Retinal pigment epithelial cell (primary cell): ENCODE measurements at regions not wholly inside any gene's neighbourhood (a gene's known extent, or its start where the extent isn't known, plus 50 kb on each side); places are given as distances from the start of the nearest gene placed in this dataset.

Experiments used
- DNase-seq: peaks from one replicate; pipeline ENCODE4 v3.0.0-alpha.2; 2010; ENCODE audit warnings: low read depth
- H3K4me3 ChIP-seq: 2 replicates; pipeline ENCODE4 v1.5.1; 2011; ENCODE audit warnings: mild to moderate bottlenecking, low read length, control low read depth, moderate library complexity
- TF ChIP-seq, protein P1 (sequence below): conservative IDR thresholded peaks from 2 replicates; pipeline ENCODE4 v1.5.1; 2011; ENCODE audit warnings: low read depth, low read length, control low read depth, inconsistent platforms

DNA sequence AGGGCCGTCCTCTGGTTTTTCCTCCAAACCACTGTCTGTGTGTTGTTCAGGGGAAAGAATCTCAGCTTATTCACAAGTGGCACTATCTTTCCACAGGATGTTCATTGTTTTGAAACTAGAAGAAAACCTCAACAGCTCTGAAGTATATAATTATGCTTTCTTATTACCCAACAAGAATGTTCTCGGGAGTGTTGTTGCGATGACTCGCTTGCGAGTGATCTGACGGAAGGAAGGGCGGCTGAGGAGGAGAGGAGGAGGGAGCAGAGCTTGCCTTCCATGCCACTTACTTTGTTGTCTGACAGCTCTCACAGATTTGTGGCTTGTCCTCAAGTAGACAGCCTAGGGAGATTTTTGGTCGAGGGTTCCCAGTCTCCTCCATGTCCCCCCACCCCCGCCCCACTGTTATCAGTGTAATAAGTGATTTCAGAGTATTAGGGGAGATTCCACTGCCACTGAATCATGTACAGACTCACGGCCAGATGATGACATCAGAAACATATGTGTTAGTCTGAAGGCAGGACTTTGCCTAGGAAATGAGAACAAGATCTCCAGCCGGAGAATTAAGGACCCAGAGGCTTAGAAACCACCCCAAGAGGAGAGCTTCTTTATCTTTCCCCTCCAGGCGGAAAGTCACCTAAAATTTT, 80.7 kb upstream of the CCN6 start:
- peak; percentile 75 for DNase-seq
- peak overlapping the region; percentile 19 for H3K4me3 ChIP-seq
- TF ChIP-seq, protein P1, sequence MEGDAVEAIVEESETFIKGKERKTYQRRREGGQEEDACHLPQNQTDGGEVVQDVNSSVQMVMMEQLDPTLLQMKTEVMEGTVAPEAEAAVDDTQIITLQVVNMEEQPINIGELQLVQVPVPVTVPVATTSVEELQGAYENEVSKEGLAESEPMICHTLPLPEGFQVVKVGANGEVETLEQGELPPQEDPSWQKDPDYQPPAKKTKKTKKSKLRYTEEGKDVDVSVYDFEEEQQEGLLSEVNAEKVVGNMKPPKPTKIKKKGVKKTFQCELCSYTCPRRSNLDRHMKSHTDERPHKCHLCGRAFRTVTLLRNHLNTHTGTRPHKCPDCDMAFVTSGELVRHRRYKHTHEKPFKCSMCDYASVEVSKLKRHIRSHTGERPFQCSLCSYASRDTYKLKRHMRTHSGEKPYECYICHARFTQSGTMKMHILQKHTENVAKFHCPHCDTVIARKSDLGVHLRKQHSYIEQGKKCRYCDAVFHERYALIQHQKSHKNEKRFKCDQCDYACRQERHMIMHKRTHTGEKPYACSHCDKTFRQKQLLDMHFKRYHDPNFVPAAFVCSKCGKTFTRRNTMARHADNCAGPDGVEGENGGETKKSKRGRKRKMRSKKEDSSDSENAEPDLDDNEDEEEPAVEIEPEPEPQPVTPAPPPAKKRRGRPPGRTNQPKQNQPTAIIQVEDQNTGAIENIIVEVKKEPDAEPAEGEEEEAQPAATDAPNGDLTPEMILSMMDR, result no peak

DNA sequence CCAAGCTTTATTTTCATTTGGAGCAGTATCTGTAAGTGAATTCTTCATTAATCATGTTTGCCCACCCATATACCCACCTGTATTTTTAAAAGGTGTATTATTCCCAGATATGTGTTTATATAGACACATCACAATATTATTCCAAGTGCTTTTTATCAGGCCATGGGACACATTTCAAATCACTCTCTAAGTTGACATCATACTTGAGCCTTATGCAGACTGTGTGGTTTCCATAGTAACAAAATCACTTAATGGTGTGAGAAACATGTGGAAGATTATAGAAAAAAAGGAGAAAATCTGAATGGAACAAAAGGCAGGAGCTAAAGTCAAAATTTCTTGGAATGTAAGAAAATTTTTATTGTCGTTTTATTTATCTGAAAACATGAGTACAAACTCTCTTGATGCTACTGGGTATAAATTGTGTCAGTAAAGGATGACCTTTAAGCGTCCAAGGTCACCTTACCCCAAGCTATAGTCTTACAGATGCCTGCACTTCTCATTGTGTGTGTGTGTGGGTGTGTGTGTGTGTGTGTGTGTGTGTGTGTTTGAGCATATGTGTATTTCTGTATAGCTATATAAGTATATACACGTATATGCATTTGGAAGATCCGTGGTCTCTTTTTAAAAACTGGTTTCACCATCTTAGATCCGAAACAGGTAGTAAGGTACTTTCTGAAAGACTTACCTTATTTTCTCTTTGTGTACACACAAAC, 79.8 kb upstream of the CCN6 start:
- peak; percentile 59 for DNase-seq
- TF ChIP-seq, protein P1, result no peak
- H3K4me3 ChIP-seq, result no peak overlapping the region

DNA sequence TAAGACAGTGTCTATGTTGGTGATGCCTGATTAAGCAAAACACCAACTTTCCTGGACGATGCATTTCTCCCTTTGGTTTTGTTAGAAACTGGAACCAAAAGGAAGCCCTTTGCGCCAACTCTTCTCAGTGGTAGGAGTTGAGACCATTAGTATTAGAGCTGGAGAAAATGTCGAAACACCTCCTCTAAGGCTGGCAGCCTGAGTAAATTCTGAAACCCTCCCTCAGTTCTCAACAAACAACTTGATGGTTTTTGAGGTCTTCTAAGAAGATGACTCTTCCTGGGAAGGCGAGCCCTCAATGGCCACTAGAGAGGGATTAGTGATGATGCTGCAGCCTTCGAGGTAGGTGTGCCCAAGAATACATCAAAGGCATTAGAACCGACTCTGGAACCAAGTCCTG, 78.4 kb upstream of the CCN6 start:
- TF ChIP-seq, protein P1, result no peak
- DNase-seq, result no peak
- no peak overlapping the region for H3K4me3 ChIP-seq

DNA sequence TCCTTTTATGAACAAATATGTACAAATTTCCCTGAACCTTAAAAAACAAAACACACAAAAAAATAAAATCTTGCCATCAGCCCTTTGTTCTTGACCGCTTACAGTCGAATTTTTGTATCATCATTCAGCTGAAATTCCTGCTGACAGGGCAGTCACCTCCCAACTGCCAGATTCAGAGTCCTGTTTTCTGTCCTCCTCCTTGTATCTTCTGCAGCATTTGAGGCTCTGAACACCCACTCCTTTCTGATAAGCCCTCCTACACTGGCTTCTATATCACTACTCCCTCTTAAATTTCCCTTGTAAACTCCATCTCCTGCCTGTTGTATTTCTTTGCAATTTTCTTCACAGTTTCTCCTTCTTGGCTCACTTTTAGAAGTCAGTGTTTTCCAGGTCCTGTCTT, 77.8 kb upstream of the CCN6 start:
- H3K4me3 ChIP-seq, result no peak overlapping the region
- no peak for DNase-seq
- TF ChIP-seq, protein P1, result no peak

DNA sequence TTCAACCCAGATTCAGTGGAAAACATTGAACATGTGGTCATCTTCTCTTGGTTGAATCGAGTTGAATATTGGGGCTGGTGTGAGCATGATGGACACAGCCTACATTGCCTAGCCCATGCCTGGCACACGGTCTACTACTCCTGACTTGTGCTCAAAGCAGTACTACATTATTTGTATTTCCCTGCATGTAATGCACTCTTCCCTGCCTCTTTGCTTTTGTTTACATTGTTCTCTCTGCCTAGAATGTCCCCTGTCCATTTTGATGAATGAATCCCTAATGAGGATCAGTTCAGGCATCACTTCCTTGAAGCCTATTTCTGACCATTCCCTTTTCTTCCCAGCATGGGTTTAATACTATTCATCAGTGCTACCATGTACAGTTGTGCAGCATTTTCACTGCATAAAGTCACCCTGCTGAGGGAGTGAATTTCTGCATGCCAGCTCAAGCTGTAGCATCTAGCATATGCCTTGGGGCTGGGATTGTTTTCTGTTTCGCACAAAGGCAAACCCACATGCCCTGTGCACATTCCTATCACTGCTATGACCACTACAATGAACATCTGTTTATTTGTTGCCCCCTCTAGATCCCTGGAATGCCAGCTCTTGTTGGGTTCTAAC, 75.3 kb upstream of the CCN6 start:
- no peak for DNase-seq

DNA sequence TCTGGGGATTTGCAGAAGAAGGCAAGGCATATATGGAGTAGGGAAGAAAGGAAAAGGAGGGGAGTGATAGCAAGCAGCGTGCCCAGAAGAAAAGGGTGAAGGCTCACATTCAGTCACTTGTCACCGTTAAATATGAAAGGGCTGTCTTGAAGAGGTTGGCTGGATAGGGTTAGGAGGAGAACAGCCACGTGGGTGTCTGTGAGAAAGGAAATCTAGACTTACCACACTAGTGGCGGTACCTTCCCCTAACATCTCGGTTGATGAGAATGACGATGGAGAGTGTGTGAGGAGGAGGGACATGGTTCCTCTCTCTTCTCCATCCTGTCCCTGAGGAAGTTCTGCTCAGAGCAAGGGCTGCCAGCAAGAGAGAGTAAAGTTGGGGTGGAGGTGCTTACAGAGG, 74.3 kb upstream of the CCN6 start:
- no peak overlapping the region for H3K4me3 ChIP-seq
- TF ChIP-seq, protein P1, result no peak
- DNase-seq, result no peak

More for the DNA sequence above, 75.3 kb upstream of the CCN6 start:
- TF ChIP-seq, protein P1, result no peak
- no peak overlapping the region for H3K4me3 ChIP-seq
